GM23248 (cell line): ENCODE measurements at regions not wholly inside any gene's neighbourhood (a gene's known extent, or its start where the extent isn't known, plus 50 kb on each side); places are given as distances from the start of the nearest gene placed in this dataset.

ENCODE experiments used
- EZH2 ChIP-seq: fragments of 200-600 bp; sonication (generic); IDR thresholded peaks from 2 replicates; pipeline ENCODE4 v1.6.1; 2018; ENCODE audit warnings: antibody characterized with exemption, mild to moderate bottlenecking; ENCODE audit not compliant: insufficient read depth, poor library complexity, severe bottlenecking
- EZH2phosphoT487 ChIP-seq: fragments of 200-600 bp; sonication (generic); IDR thresholded peaks from 2 replicates; pipeline ENCODE4 v1.6.1; 2018; ENCODE audit warnings: antibody characterized with exemption, moderate library complexity, mild to moderate bottlenecking, low read depth; ENCODE audit not compliant: insufficient read depth

- no peak for TF ChIP-seq EZH2
- TF ChIP-seq EZH2phosphoT487, result no peak
These were observed 65.0 kb upstream of the RAPGEF1 start for GRCh38 chr9:131804826-131805225.
